HUES48 (cell line): ENCODE measurements at regions not wholly inside any gene's neighbourhood (a gene's known extent, or its start where the extent isn't known, plus 50 kb on each side); places are given as distances from the start of the nearest gene placed in this dataset.
"Not testable (repeated sequence)": the region's sequence is repeated elsewhere in the genome, so short reads cannot be mapped to it uniquely, and the experiment has no call there.

Experiments
- H3K27ac ChIP-seq: one replicate; pipeline ENCODE4 v1.7.0; 2013; ENCODE audit warnings: low read depth, low read length, inconsistent platforms
- H3K27me3 ChIP-seq: 2 replicates; pipeline ENCODE4 v1.6.1; 2013; ENCODE audit warnings: mild to moderate bottlenecking, low read length; ENCODE audit not compliant: control insufficient read depth, insufficient read depth
- H3K36me3 ChIP-seq: 2 replicates; pipeline ENCODE4 v1.6.1; 2013; ENCODE audit warnings: low read length; ENCODE audit not compliant: control insufficient read depth, insufficient read depth
- H3K4me1 ChIP-seq: 2 replicates; pipeline ENCODE4 v1.6.1; 2013; ENCODE audit warnings: mild to moderate bottlenecking, low read length; ENCODE audit not compliant: control insufficient read depth, insufficient read depth
- H3K4me3 ChIP-seq: 2 replicates; pipeline ENCODE4 v1.5.1; 2013; ENCODE audit warnings: mild to moderate bottlenecking, low read depth, low read length
- H3K9ac ChIP-seq: 2 replicates; pipeline ENCODE4 v1.6.1; 2013; ENCODE audit warnings: mild to moderate bottlenecking, low read depth, low read length, moderate library complexity
- H3K9me3 ChIP-seq: 2 replicates; pipeline ENCODE4 v1.6.1; 2013; ENCODE audit warnings: low read length; ENCODE audit not compliant: control insufficient read depth, insufficient read depth

- H3K36me3 ChIP-seq = no peaks in the 10 kb centered on the region
- H3K27ac ChIP-seq = no peak overlapping the region
- no peak overlapping the region for H3K9ac ChIP-seq
- no peaks in the 10 kb centered on the region for H3K4me1 ChIP-seq
- no peaks in the 10 kb centered on the region for H3K27me3 ChIP-seq
- H3K9me3 ChIP-seq = no peaks in the 10 kb centered on the region
- H3K4me3 ChIP-seq = no peak overlapping the region
Observed at GRCh38 chr7:45420843-45421495, 153.2 kb upstream of the ADCY1 start.

- Histone ChIP-seq H3K4me1 (no peaks in the 10 kb centered on the region), H3K27ac (no peak overlapping the region), H3K4me3 (no peak overlapping the region), H3K36me3 (no peaks in the 10 kb centered on the region), H3K9ac (no peak overlapping the region), H3K27me3 (no peaks in the 10 kb centered on the region), H3K9me3 (no peaks in the 10 kb centered on the region)
Observed at GRCh38 chr7:45421806-45422205, 152.4 kb upstream of the ADCY1 start.

GRCh38 chr7:45430397-45430796, 143.8 kb upstream of the ADCY1 start:
- Histone ChIP-seq H3K4me3 (no peak overlapping the region), H3K9ac (no peak overlapping the region), H3K4me1 (no peaks in the 10 kb centered on the region), H3K27ac (no peak overlapping the region), H3K36me3 (no peaks in the 10 kb centered on the region), H3K27me3 (no peaks in the 10 kb centered on the region), H3K9me3 (no peaks in the 10 kb centered on the region)

GRCh38 chr7:45434167-45434784, 139.9 kb upstream of the ADCY1 start:
- H3K9me3 ChIP-seq = no peaks in the 10 kb centered on the region
- no peak overlapping the region for H3K9ac ChIP-seq
- no peak overlapping the region for H3K4me3 ChIP-seq
- no peaks in the 10 kb centered on the region for H3K36me3 ChIP-seq
- no peaks in the 10 kb centered on the region for H3K27me3 ChIP-seq
- H3K27ac ChIP-seq = no peak overlapping the region
- no peaks in the 10 kb centered on the region for H3K4me1 ChIP-seq

GRCh38 chr7:45435131-45435530, 139.0 kb upstream of the ADCY1 start:
- Histone ChIP-seq H3K4me1 (no peaks in the 10 kb centered on the region), H3K27ac (no peak overlapping the region), H3K9me3 (no peaks in the 10 kb centered on the region), H3K36me3 (no peaks in the 10 kb centered on the region), H3K27me3 (no peaks in the 10 kb centered on the region), H3K9ac (no peak overlapping the region), H3K4me3 (no peak overlapping the region)

GRCh38 chr7:45435846-45436245, 138.3 kb upstream of the ADCY1 start:
- Histone ChIP-seq H3K9ac (no peak overlapping the region), H3K27ac (no peak overlapping the region), H3K36me3 (no peaks in the 10 kb centered on the region), H3K4me3 (no peak overlapping the region), H3K27me3 (no peaks in the 10 kb centered on the region), H3K9me3 (no peaks in the 10 kb centered on the region), H3K4me1 (no peaks in the 10 kb centered on the region)

GRCh38 chr7:45440776-45441175, 133.4 kb upstream of the ADCY1 start:
- not testable (repeated sequence) for H3K27me3 ChIP-seq, H3K27ac ChIP-seq, H3K4me3 ChIP-seq, H3K36me3 ChIP-seq, H3K9me3 ChIP-seq, H3K4me1 ChIP-seq, H3K9ac ChIP-seq

GRCh38 chr7:45443263-45443662, 130.9 kb upstream of the ADCY1 start:
- Histone ChIP-seq H3K36me3 (no peaks in the 10 kb centered on the region), H3K27me3 (no peaks in the 10 kb centered on the region), H3K27ac (no peak overlapping the region), H3K4me1 (no peaks in the 10 kb centered on the region), H3K9me3 (no peaks in the 10 kb centered on the region), H3K4me3 (no peak overlapping the region), H3K9ac (no peak overlapping the region)

- Histone ChIP-seq H3K4me3 (no peak overlapping the region), H3K4me1 (no peaks in the 10 kb centered on the region), H3K27me3 (no peaks in the 10 kb centered on the region), H3K27ac (no peak overlapping the region), H3K9ac (no peak overlapping the region), H3K9me3 (no peaks in the 10 kb centered on the region), H3K36me3 (no peaks in the 10 kb centered on the region)
Observed at GRCh38 chr7:45446195-45446944, 127.8 kb upstream of the ADCY1 start.

- no peak overlapping the region for H3K4me3 ChIP-seq
- no peaks in the 10 kb centered on the region for H3K4me1 ChIP-seq
- no peak overlapping the region for H3K27ac ChIP-seq
Observed at GRCh38 chr7:45447296-45447695, 126.9 kb upstream of the ADCY1 start.

GRCh38 chr7:45450571-45451204, 123.5 kb upstream of the ADCY1 start:
- Histone ChIP-seq H3K9ac (no peak overlapping the region), H3K4me1 (no peaks in the 10 kb centered on the region), H3K4me3 (no peak overlapping the region), H3K9me3 (no peaks in the 10 kb centered on the region), H3K27me3 (no peaks in the 10 kb centered on the region), H3K36me3 (no peaks in the 10 kb centered on the region), H3K27ac (no peak overlapping the region)

More at GRCh38 chr7:45447296-45447695, 126.9 kb upstream of the ADCY1 start:
- Histone ChIP-seq H3K36me3 (no peaks in the 10 kb centered on the region), H3K27me3 (no peaks in the 10 kb centered on the region), H3K9me3 (no peaks in the 10 kb centered on the region), H3K9ac (no peak overlapping the region)
